ENCODE measurements at regions not wholly inside any gene's neighbourhood (a gene's known extent, or its start where the extent isn't known, plus 50 kb on each side); places are given as distances from the start of the nearest gene placed in this dataset.

DNA sequence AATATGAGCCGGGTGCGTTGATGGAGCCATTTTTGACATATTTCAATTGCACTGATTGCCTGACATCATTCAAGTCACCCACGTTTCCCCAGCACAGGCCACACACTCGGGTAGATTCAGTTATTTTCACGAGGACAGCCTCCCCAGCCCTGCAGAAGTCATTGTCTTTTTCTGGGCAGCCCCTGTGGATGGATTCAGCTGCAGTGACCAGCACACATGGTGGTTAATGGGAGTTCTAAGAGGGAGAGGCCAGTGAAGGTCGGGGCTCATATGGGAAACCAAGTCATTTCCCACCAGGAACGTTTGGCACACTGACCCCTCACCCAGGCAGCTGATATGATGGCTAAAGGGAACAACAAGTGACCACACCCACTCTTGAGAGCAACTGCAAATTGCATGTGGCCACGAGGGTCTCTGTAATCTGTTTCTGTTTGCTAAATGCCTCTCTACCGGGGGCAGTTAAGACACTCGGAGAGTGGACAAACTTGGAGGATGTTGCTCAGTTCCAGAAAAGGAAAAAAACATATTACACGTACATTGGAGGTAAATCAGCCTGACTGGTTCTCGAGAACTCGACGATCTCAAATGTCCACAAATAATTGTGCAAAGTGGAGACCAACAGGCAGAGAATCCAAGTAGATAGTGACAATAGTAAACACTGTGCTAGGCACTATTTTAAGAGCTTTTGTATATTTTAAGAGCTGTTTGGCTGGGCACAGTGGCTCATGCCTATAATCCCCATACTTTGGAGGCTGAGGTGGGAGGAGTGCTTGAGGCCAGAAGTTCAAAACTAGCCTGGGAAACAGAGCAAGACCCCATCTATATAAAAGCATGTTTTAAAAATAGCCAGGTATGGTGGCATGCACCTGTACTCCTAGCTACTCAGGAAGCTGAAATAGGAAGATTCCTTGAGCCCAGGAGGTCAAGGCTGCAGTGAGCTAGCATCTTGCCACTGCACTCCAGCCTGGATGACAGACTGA lies 167.2 kb upstream of the IRF2BP2 start:
- Histone ChIP-seq H3K9me3 (no peaks in the 10 kb centered on the region), H3K27me3 (replicated peaks; ENCODE audit: insufficient read depth) (no peaks in the 10 kb centered on the region), H3K4me3 (no peak overlapping the region), H3K36me3 (no peaks in the 10 kb centered on the region), H3K4me1 (ENCODE audit: control insufficient read depth in 1 of 2, low read depth in 2 of 2) (peaks cover 1 to 7% of the 10 kb centered on the region in 2 donors), H3K27ac (no peak overlapping the region)
- ATAC-seq (ENCODE audit: insufficient number of reproducible peaks, low FRiP score, low read depth) (no peak), DNase-seq (ENCODE audit: low spot score) (no peak)
- TF ChIP-seq, protein P1, sequence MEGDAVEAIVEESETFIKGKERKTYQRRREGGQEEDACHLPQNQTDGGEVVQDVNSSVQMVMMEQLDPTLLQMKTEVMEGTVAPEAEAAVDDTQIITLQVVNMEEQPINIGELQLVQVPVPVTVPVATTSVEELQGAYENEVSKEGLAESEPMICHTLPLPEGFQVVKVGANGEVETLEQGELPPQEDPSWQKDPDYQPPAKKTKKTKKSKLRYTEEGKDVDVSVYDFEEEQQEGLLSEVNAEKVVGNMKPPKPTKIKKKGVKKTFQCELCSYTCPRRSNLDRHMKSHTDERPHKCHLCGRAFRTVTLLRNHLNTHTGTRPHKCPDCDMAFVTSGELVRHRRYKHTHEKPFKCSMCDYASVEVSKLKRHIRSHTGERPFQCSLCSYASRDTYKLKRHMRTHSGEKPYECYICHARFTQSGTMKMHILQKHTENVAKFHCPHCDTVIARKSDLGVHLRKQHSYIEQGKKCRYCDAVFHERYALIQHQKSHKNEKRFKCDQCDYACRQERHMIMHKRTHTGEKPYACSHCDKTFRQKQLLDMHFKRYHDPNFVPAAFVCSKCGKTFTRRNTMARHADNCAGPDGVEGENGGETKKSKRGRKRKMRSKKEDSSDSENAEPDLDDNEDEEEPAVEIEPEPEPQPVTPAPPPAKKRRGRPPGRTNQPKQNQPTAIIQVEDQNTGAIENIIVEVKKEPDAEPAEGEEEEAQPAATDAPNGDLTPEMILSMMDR (IDR thresholded peaks at IDR 0.05) = no peak

DNA sequence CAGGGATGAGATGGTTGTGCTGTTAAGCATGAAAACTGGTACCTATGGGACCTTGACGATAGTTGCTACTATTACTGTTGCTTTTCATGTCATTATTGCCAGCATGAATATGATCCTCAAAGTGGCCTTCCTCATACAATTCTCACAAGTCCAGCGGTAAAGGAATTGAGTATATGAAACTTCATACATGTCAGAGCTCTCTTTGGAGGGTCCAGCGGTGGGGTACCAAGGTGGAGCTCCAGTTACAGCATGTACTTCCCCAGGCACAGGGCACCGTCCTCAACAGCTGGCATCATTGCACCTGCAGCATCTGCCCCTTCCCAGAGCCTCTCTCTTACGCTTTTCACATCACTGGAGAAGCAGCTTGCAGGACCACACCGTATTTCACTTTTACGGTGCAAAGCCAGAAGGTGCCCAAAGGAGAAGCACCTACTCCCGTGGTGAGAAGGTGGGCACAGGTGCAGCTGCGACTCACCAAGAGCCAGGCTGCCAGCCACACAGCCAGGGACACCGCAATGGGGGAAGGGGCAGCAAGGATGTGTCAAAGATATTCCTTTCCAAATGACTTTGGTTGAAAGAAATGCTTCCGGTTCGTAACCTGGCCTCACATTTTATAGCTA lies 166.4 kb upstream of the IRF2BP2 start:
- H3K9me3 ChIP-seq = no peaks in the 10 kb centered on the region
- ATAC-seq (ENCODE audit: insufficient number of reproducible peaks, low FRiP score, low read depth) (no peak), DNase-seq (ENCODE audit: low spot score) (no peak)
- H3K27me3 ChIP-seq (replicated peaks; ENCODE audit: insufficient read depth) = no peaks in the 10 kb centered on the region
- H3K36me3 ChIP-seq = no peaks in the 10 kb centered on the region
- peaks cover 8 to 15% of the 10 kb centered on the region in 2 donors for H3K4me1 ChIP-seq (ENCODE audit: control insufficient read depth in 1 of 2, low read depth in 2 of 2)
- H3K27ac ChIP-seq = no peak overlapping the region
- TF ChIP-seq, protein P1 (IDR thresholded peaks at IDR 0.05) = no peak
- H3K4me3 ChIP-seq = no peak overlapping the region

DNA sequence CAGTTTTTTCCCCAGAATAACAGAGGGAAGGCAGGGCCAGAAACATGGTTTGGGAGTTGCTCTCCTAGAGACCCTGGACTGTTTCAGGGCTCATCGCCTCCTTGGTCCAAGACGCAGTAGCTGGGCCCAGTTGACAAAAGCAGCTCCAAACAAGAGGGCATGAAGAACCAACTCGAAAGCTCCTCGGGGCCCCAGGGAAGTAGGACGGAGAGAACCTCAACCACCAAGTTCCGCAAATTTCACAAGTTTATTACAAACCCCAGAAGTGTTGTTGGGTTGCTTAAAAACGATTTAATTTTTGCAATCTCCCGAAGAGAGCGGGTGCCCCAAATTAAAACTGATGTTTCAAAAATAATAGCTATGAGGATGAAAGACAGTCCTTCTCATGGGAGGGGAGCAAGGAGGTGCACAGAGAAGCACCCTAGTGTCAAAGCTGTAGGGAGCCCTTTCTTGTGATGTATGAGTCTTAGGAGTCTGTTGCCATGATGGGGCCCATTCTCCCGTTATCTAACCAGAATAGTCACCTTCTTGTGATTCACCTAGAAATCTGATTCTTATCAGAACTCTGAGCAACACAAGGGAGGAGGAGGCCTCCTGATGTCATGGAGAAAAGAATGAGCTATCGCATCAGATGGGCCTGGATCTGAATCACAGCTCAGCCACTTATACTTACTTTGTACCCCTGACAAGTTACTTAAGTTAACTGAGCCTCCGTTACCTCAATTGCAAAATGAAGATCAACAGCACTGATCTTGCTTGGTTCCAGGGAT lies 165.7 kb upstream of the IRF2BP2 start:
- TF ChIP-seq, protein P1 (IDR thresholded peaks at IDR 0.05) = no peak
- no peak for ATAC-seq (ENCODE audit: insufficient number of reproducible peaks, low FRiP score, low read depth)
- Histone ChIP-seq H3K4me3 (no peak overlapping the region), H3K36me3 (no peaks in the 10 kb centered on the region), H3K9me3 (no peaks in the 10 kb centered on the region), H3K27me3 (replicated peaks; ENCODE audit: insufficient read depth) (no peaks in the 10 kb centered on the region), H3K27ac (no peak overlapping the region), H3K4me1 (ENCODE audit: control insufficient read depth in 1 of 2, low read depth in 2 of 2) (peaks cover 8 to 16% of the 10 kb centered on the region in 2 donors)
- no peak for DNase-seq (ENCODE audit: low spot score)

DNA sequence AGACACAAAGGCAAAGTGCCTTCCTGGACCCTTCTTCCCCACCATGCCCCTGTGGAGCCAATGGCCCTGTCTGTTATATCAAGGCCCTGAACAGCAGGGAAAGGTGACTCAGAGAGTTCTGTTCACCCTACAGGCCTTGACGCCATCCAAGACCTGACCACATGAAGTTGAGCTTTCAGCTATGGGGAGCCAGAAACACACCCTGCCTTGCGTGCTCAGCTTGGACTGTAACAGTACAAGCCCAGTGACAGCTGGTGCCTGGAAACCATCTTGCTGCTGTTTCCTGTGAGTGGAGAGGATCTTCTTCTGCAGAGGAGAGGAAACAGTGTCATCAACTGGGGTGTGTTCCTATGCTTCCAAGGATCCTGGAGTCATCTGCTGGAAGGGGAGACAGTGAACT lies 165.0 kb upstream of the IRF2BP2 start:
- Histone ChIP-seq H3K27me3 (replicated peaks; ENCODE audit: insufficient read depth) (no peaks in the 10 kb centered on the region), H3K27ac (no peak overlapping the region), H3K36me3 (no peaks in the 10 kb centered on the region), H3K4me3 (no peak overlapping the region), H3K9me3 (no peaks in the 10 kb centered on the region), H3K4me1 (ENCODE audit: control insufficient read depth in 1 of 2, low read depth in 2 of 2) (peaks cover 8 to 16% of the 10 kb centered on the region in 2 donors)
- ATAC-seq (ENCODE audit: insufficient number of reproducible peaks, low FRiP score, low read depth) = no peak
- TF ChIP-seq, protein P1 (IDR thresholded peaks at IDR 0.05) = no peak
- DNase-seq (ENCODE audit: low spot score) = no peak

All from thoracic aorta (tissue), 2 donors.